ENCODE measurements at regions not wholly inside any gene's neighbourhood (a gene's known extent, or its start where the extent isn't known, plus 50 kb on each side); places are given as distances from the start of the nearest gene placed in this dataset.

GRCh38 chr2:191530618-191531017 lies 147.3 kb upstream of the NABP1 start:
- intact Hi-C loops (cut with DNase I; ENCODE audit: low total_unique reads), result no loop called here
- DNase-seq (ENCODE audit: low spot score in 2 of 2), result no peak
- TF ChIP-seq POLR2A (IDR thresholded peaks at IDR 0.05), result no peak
- TF ChIP-seq, protein P1, sequence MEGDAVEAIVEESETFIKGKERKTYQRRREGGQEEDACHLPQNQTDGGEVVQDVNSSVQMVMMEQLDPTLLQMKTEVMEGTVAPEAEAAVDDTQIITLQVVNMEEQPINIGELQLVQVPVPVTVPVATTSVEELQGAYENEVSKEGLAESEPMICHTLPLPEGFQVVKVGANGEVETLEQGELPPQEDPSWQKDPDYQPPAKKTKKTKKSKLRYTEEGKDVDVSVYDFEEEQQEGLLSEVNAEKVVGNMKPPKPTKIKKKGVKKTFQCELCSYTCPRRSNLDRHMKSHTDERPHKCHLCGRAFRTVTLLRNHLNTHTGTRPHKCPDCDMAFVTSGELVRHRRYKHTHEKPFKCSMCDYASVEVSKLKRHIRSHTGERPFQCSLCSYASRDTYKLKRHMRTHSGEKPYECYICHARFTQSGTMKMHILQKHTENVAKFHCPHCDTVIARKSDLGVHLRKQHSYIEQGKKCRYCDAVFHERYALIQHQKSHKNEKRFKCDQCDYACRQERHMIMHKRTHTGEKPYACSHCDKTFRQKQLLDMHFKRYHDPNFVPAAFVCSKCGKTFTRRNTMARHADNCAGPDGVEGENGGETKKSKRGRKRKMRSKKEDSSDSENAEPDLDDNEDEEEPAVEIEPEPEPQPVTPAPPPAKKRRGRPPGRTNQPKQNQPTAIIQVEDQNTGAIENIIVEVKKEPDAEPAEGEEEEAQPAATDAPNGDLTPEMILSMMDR (IDR thresholded peaks at IDR 0.05), result no peak
- WGBS, 2 donors, result 97 to 100% methylated on average over 1 of the region's 1 CpG
- no peak overlapping the region for H3K4me3 ChIP-seq (ENCODE audit: low read depth, poor library complexity, severe bottlenecking)

DNA sequence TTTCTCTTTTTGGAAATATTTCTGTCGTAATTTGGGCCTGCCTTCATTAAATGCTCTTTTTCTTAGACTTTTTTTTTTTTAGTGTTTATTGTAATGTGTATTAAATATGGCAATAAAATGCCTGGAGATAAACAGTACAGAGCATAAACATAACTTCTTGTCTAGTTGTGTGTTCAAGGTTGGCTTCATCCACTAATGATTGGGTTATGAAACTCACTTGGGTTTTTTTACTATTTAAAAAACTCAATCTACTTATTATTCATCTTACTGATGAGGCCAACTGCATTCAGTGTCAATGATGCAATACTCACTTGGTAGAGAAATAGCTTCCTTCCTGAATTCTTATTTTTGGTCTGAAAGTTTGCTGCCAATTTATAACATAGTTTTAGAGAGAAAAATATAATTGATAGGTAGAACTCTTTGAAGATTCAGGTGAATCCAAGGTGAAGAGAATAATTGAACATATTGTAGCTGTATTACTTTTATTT lies 144.2 kb upstream of the NABP1 start:
- 81 to 88% methylated on average over 1 of the region's 1 CpG for WGBS, 2 donors

GRCh38 chr2:191537921-191538320 lies 140.0 kb upstream of the NABP1 start:
- DNase-seq (ENCODE audit: low spot score in 2 of 2), result no peak
- intact Hi-C loops (cut with DNase I; ENCODE audit: low total_unique reads), result no loop called here
- no peak overlapping the region for H3K4me3 ChIP-seq (ENCODE audit: low read depth, poor library complexity, severe bottlenecking)
- TF ChIP-seq POLR2A (IDR thresholded peaks at IDR 0.05), result no peak
- TF ChIP-seq, protein P1 (IDR thresholded peaks at IDR 0.05), result no peak
- 81% methylated on average over 4 of the region's 4 CpGs for WGBS, 2 donors

More for the DNA sequence above, 144.2 kb upstream of the NABP1 start:
- DNase-seq (ENCODE audit: low spot score in 2 of 2), result no peak
- TF ChIP-seq POLR2A (IDR thresholded peaks at IDR 0.05), result no peak
- TF ChIP-seq, protein P1 (IDR thresholded peaks at IDR 0.05), result no peak
- no peak overlapping the region for H3K4me3 ChIP-seq (ENCODE audit: low read depth, poor library complexity, severe bottlenecking)
- intact Hi-C loops (cut with DNase I; ENCODE audit: low total_unique reads), result no loop called here

- intact Hi-C loops (cut with DNase I; ENCODE audit: low total_unique reads), result no loop called here
- WGBS, 2 donors, result 82 to 83% methylated on average over 7 of the region's 7 CpGs
- no peak for TF ChIP-seq POLR2A (IDR thresholded peaks at IDR 0.05)
- no peak overlapping the region for H3K4me3 ChIP-seq (ENCODE audit: low read depth, poor library complexity, severe bottlenecking)
- DNase-seq (ENCODE audit: low spot score in 2 of 2), result no peak
Measured at GRCh38 chr2:191538334-191538903, 139.5 kb upstream of the NABP1 start.

GRCh38 chr2:191539068-191539467 lies 138.9 kb upstream of the NABP1 start:
- DNase-seq (ENCODE audit: low spot score in 2 of 2), result no peak
- TF ChIP-seq POLR2A (IDR thresholded peaks at IDR 0.05), result no peak
- TF ChIP-seq, protein P1 (IDR thresholded peaks at IDR 0.05), result no peak
- H3K4me3 ChIP-seq (ENCODE audit: low read depth, poor library complexity, severe bottlenecking), result no peak overlapping the region
- intact Hi-C loops (cut with DNase I; ENCODE audit: low total_unique reads), result no loop called here
- 6 to 13% methylated on average over 2 of the region's 2 CpGs for WGBS, 2 donors

- no peak overlapping the region for H3K4me3 ChIP-seq (ENCODE audit: low read depth, poor library complexity, severe bottlenecking)
- WGBS, 2 donors, result 98% methylated on average over 2 of the region's 2 CpGs
- intact Hi-C loops (cut with DNase I; ENCODE audit: low total_unique reads), result no loop called here
- no peak for DNase-seq (ENCODE audit: low spot score in 2 of 2)
- TF ChIP-seq, protein P1 (IDR thresholded peaks at IDR 0.05), result no peak
Measured at GRCh38 chr2:191540681-191541080, 137.3 kb upstream of the NABP1 start.

Measured in lower leg skin (tissue), 4 donors.